T-helper 17 cell (primary cell): ENCODE measurements at regions not wholly inside any gene's neighbourhood (a gene's known extent, or its start where the extent isn't known, plus 50 kb on each side); places are given as distances from the start of the nearest gene placed in this dataset.
"Not testable (repeated sequence)": the region's sequence is repeated elsewhere in the genome, so short reads cannot be mapped to it uniquely, and the experiment has no call there.

Experiments
- ATAC-seq: fragments of 150-1000 bp; cut with Tn5 transposase; 2 replicates; pipeline ENCODE4 v1.10.0; 2021; ENCODE audit warnings: mild to moderate bottlenecking, moderate library complexity
- DNase-seq, 3 donors: peaks; one replicate each; pipeline versions ENCODE4 v3.0.0 to v3.0.0-alpha.2; 2020 to 2021
- H3K9me3 ChIP-seq: one replicate; pipeline ENCODE4 v1.7.0; 2013; ENCODE audit warnings: low read length, mild to moderate bottlenecking; ENCODE audit not compliant: control insufficient read depth, poor library complexity, severe bottlenecking
- H3K27ac Mint-ChIP-seq: one replicate; pipeline ENCODE4 v1.8.0; 2022; ENCODE audit warnings: mild to moderate bottlenecking, moderate library complexity, mixed read lengths
- H3K27me3 Mint-ChIP-seq: one replicate; pipeline ENCODE4 v1.8.0; 2022; ENCODE audit warnings: mixed read lengths
- H3K36me3 Mint-ChIP-seq: one replicate; pipeline ENCODE4 v1.8.0; 2022; ENCODE audit warnings: low read depth, mixed read lengths
- H3K4me1 Mint-ChIP-seq: one replicate; pipeline ENCODE4 v1.8.0; 2022; ENCODE audit warnings: mild to moderate bottlenecking, mixed read lengths
- H3K4me3 Mint-ChIP-seq: one replicate; pipeline ENCODE4 v1.8.0; 2022; ENCODE audit warnings: mild to moderate bottlenecking, moderate library complexity, mixed read lengths

DNA sequence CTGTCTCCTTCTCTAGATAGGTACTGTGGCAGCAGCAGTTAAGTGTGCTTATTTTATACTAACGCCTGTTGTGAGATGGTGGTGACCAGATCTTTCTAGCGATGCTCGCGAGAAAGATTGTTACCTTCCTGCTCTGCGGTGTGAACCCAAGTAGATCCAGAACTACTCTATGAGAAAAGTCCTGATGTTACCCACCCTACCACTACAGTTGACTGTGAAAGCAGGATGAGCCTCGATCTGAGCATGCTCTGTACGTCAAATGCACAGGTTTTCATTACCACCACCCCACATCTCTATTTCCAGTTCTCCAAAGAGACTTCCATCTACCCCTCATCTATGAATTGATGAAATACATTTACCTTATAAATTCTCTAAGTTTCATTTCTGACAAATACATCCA lies 64.6 kb upstream of the KCTD7 start:
- H3K9me3 ChIP-seq: no peaks in the 10 kb centered on the region
- H3K4me1 Mint-ChIP-seq: peaks cover 9% of the 10 kb centered on the region
- H3K27me3 Mint-ChIP-seq: no peaks in the 10 kb centered on the region
- no peak for DNase-seq
- peaks cover 3% of the 10 kb centered on the region for H3K36me3 Mint-ChIP-seq
- H3K4me3 Mint-ChIP-seq: no peak overlapping the region
- H3K27ac Mint-ChIP-seq: peak overlapping the region; percentile 88
- ATAC-seq: no peak

DNA sequence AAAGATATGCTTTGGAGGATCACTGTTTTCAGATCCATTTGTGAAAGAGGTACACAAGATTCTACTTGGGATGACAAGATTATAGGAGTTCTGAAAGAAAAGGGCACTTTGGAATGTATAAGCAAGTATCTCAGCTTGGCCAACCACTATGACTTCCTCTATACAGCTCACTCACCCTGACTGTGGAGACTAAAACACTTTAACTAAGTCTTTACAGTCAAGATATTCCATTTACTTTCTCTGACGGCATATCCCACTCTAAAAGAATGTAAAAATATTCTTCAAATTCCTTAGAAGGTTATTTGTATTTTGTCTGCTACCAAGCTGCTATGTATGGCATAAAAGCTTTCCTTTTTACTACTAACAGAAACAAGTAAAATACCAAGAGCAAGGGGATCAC lies 58.5 kb upstream of the KCTD7 start:
- H3K4me3 Mint-ChIP-seq, H3K27ac Mint-ChIP-seq, ATAC-seq, DNase-seq, H3K27me3 Mint-ChIP-seq, H3K4me1 Mint-ChIP-seq, H3K9me3 ChIP-seq, H3K36me3 Mint-ChIP-seq: not testable (repeated sequence)

GRCh38 chr7:66571568-66571967 lies 57.1 kb upstream of the KCTD7 start:
- peaks cover 11% of the 10 kb centered on the region for H3K4me1 Mint-ChIP-seq
- H3K9me3 ChIP-seq: no peaks in the 10 kb centered on the region
- H3K36me3 Mint-ChIP-seq: no peaks in the 10 kb centered on the region
- no peak overlapping the region for H3K27ac Mint-ChIP-seq
- no peak overlapping the region for H3K4me3 Mint-ChIP-seq
- H3K27me3 Mint-ChIP-seq: no peaks in the 10 kb centered on the region
- ATAC-seq: no peak
- DNase-seq: no peak

DNA sequence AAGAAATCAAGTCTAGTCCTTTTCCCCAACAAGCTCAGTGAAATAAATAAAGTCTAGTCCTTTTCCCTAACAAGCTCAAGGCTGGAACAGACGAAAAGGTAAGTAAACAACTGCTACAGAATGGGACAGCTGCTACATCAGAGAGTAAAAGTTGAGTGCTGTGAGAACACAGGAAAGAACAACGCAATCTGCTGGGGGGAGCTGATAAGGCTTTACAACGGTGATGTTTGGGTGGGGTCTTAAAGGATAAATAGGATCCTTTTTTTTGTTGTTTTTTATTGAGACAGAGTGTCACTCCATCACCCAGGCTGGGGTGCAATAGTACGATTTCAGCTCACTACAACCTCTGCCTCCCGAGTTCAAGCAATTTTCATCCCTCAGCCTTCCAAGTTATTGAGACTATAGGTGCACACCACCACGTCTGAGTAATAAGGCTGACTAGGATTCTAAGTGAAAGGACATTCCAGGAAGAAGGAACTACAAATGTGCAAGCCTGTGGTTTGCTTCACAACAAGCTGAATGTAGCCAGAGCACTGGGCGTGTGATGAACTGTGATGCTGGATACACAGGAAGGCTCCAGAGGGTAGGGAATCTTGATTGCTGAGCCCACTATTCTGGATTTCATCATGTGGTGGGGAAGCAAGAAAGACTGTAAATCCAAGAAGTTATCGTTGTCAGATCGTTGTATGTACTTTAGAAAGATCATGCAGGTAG lies 54.7 kb upstream of the KCTD7 start:
- H3K27me3 Mint-ChIP-seq, ATAC-seq, H3K9me3 ChIP-seq, H3K36me3 Mint-ChIP-seq, H3K4me3 Mint-ChIP-seq, DNase-seq: not testable (repeated sequence)
- H3K4me1 Mint-ChIP-seq: peaks cover 29% of the 10 kb centered on the region
- H3K27ac Mint-ChIP-seq: peak overlapping the region; percentile 54

DNA sequence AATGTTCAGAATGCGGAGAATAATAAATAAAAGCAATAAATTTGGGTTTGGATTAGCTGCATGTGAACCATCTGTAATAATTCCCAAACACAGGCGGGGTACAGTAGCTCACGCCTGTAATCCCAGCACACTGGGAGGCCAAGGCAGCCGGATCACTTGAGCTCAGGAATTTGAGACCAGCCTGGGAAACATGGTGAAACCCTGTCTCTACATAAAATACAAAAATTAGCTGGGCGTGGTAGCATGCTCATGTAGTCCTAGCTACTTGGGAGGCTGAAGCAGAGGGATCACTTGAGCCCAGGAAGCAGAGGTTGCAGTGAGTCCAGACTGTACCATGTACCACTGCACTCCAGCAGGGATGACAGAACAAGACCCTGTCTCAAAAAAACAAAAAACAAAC lies 53.9 kb upstream of the KCTD7 start:
- H3K4me1 Mint-ChIP-seq: peaks cover 32% of the 10 kb centered on the region
- ATAC-seq, H3K36me3 Mint-ChIP-seq: not testable (repeated sequence)

GRCh38 chr7:66575398-66575797 lies 53.3 kb upstream of the KCTD7 start:
- Mint-ChIP-seq H3K27ac (peak overlapping the region; percentile 56), H3K4me3 (no peak overlapping the region), H3K36me3 (no peaks in the 10 kb centered on the region), H3K27me3 (no peaks in the 10 kb centered on the region), H3K4me1 (peaks cover 34% of the 10 kb centered on the region)
- ATAC-seq: no peak
- no peaks in the 10 kb centered on the region for H3K9me3 ChIP-seq
- DNase-seq: no peak

More for the DNA sequence above, 53.9 kb upstream of the KCTD7 start:
- H3K4me3 Mint-ChIP-seq, H3K9me3 ChIP-seq, DNase-seq, H3K27me3 Mint-ChIP-seq: not testable (repeated sequence)
- peak overlapping the region; percentile 54 for H3K27ac Mint-ChIP-seq

DNA sequence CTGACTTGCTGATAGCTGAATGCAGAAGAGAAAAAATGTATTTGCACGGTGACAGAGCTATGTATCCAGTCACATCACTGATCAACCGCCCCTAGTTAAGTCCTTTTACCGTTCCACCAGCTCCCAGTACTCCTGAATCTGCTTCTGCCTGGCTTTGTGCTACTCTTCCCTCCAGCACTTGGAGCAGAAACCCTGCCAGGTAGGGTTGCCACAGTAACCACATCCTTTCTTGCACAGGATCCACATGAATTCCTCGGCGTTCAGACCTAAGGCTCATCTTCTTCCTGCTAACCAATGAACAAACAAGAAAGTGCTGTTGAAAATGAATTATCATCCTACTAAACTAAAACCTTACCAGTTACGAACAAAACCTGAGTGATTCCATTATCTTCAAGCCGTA lies 52.0 kb upstream of the KCTD7 start:
- DNase-seq (no peak), ATAC-seq (no peak)
- no peaks in the 10 kb centered on the region for H3K9me3 ChIP-seq
- no peak overlapping the region for H3K4me3 Mint-ChIP-seq
- no peaks in the 10 kb centered on the region for H3K27me3 Mint-ChIP-seq
- peaks cover 37% of the 10 kb centered on the region for H3K4me1 Mint-ChIP-seq
- H3K36me3 Mint-ChIP-seq: no peaks in the 10 kb centered on the region
- H3K27ac Mint-ChIP-seq: peak overlapping the region; percentile 56
